ENCODE measurements at regions not wholly inside any gene's neighbourhood (a gene's known extent, or its start where the extent isn't known, plus 50 kb on each side); places are given as distances from the start of the nearest gene placed in this dataset.

- ATAC-seq (ENCODE audit: insufficient read depth, low read depth) (no peak), DNase-seq (no peak)
- Histone ChIP-seq H3K4me2 (ENCODE audit: insufficient read depth, low read length) (no peak overlapping the region), H2AFZ (ENCODE audit: low read depth, low read length) (no peak overlapping the region), H3K4me1 (ENCODE audit: insufficient read depth, low read length) (no peaks in the 10 kb centered on the region), H3K27me3 (ENCODE audit: insufficient read depth, low read length, poor library complexity) (no peaks in the 10 kb centered on the region), H3K9ac (ENCODE audit: low read depth, low read length) (no peak overlapping the region), H3K27ac (ENCODE audit: low read length) (no peak overlapping the region), H4K20me1 (ENCODE audit: insufficient read depth, low read length) (no peaks in the 10 kb centered on the region), H3K79me2 (ENCODE audit: insufficient read depth, low read length) (no peaks in the 10 kb centered on the region), H3K9me3 (ENCODE audit: insufficient read depth, low read length, severe bottlenecking) (no peaks in the 10 kb centered on the region), H3K36me3 (ENCODE audit: insufficient read depth, low read length) (no peaks in the 10 kb centered on the region), H3K4me3 (ENCODE audit: low read depth in 1 of 2, low read length in 2 of 2) (no peak overlapping the region)
- TF ChIP-seq EZH2 (IDR thresholded peaks at IDR 0.05; ENCODE audit: borderline replicate concordance, low read depth, low read length, severe bottlenecking) = no peak
- TF ChIP-seq, protein P1, sequence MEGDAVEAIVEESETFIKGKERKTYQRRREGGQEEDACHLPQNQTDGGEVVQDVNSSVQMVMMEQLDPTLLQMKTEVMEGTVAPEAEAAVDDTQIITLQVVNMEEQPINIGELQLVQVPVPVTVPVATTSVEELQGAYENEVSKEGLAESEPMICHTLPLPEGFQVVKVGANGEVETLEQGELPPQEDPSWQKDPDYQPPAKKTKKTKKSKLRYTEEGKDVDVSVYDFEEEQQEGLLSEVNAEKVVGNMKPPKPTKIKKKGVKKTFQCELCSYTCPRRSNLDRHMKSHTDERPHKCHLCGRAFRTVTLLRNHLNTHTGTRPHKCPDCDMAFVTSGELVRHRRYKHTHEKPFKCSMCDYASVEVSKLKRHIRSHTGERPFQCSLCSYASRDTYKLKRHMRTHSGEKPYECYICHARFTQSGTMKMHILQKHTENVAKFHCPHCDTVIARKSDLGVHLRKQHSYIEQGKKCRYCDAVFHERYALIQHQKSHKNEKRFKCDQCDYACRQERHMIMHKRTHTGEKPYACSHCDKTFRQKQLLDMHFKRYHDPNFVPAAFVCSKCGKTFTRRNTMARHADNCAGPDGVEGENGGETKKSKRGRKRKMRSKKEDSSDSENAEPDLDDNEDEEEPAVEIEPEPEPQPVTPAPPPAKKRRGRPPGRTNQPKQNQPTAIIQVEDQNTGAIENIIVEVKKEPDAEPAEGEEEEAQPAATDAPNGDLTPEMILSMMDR (IDR thresholded peaks at IDR 0.05; ENCODE audit: borderline replicate concordance, extremely low read depth, low read length, poor library complexity, severe bottlenecking) = no peak
Measured at GRCh38 chr6:74631564-74631963, 574.3 kb downstream of the COL12A1 start.

DNA sequence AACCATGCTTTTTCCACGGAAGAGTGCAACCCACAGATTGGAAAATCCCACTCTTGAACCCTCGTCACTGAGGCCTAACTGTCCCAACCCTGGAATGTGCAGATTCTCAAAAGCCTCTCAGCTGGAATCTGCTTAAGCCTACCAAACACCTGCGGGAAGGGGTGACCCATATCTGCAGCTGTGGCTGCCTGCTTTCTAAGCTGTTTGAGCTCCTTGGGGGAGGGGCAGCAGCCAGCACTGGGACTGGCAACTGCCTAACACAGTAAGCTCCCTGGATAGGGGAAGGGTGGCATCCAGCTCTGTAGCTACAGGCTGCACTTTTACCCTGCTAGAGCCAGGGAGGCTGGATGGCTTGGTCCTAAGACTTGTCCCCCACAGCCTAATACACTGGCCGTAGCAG lies 579.6 kb downstream of the COL12A1 start:
- H2AFZ ChIP-seq (ENCODE audit: low read depth, low read length) = no peak overlapping the region
- H3K4me3 ChIP-seq (ENCODE audit: low read depth in 1 of 2, low read length in 2 of 2) = no peak overlapping the region
- DNase-seq = no peak
- no peaks in the 10 kb centered on the region for H3K4me1 ChIP-seq (ENCODE audit: insufficient read depth, low read length)
- peaks cover 6% of the 10 kb centered on the region for H3K9me3 ChIP-seq (ENCODE audit: insufficient read depth, low read length, severe bottlenecking)
- no peak overlapping the region for H3K4me2 ChIP-seq (ENCODE audit: insufficient read depth, low read length)
- H3K9ac ChIP-seq (ENCODE audit: low read depth, low read length) = no peak overlapping the region
- H3K79me2 ChIP-seq (ENCODE audit: insufficient read depth, low read length) = no peaks in the 10 kb centered on the region
- H3K27me3 ChIP-seq (ENCODE audit: insufficient read depth, low read length, poor library complexity) = no peaks in the 10 kb centered on the region
- no peak for ATAC-seq (ENCODE audit: insufficient read depth, low read depth)
- no peak overlapping the region for H3K27ac ChIP-seq (ENCODE audit: low read length)
- no peaks in the 10 kb centered on the region for H3K36me3 ChIP-seq (ENCODE audit: insufficient read depth, low read length)
- TF ChIP-seq, protein P1 (IDR thresholded peaks at IDR 0.05; ENCODE audit: borderline replicate concordance, extremely low read depth, low read length, poor library complexity, severe bottlenecking) = no peak
- no peak for TF ChIP-seq EZH2 (IDR thresholded peaks at IDR 0.05; ENCODE audit: borderline replicate concordance, low read depth, low read length, severe bottlenecking)
- no peaks in the 10 kb centered on the region for H4K20me1 ChIP-seq (ENCODE audit: insufficient read depth, low read length)

GRCh38 chr6:74623027-74623426 lies 582.8 kb downstream of the COL12A1 start:
- H3K27ac ChIP-seq (ENCODE audit: low read length) = no peak overlapping the region

More at GRCh38 chr6:74623027-74623426, 582.8 kb downstream of the COL12A1 start:
- no peak for TF ChIP-seq EZH2 (IDR thresholded peaks at IDR 0.05; ENCODE audit: borderline replicate concordance, low read depth, low read length, severe bottlenecking)
- TF ChIP-seq, protein P1 (IDR thresholded peaks at IDR 0.05; ENCODE audit: borderline replicate concordance, extremely low read depth, low read length, poor library complexity, severe bottlenecking) = no peak
- H3K9me3 ChIP-seq (ENCODE audit: insufficient read depth, low read length, severe bottlenecking) = peaks cover 6% of the 10 kb centered on the region
- DNase-seq (no peak), ATAC-seq (ENCODE audit: insufficient read depth, low read depth) (no peak)
- H3K9ac ChIP-seq (ENCODE audit: low read depth, low read length) = no peak overlapping the region
- no peaks in the 10 kb centered on the region for H4K20me1 ChIP-seq (ENCODE audit: insufficient read depth, low read length)
- H3K4me1 ChIP-seq (ENCODE audit: insufficient read depth, low read length) = no peaks in the 10 kb centered on the region
- H3K36me3 ChIP-seq (ENCODE audit: insufficient read depth, low read length) = no peaks in the 10 kb centered on the region
- no peak overlapping the region for H2AFZ ChIP-seq (ENCODE audit: low read depth, low read length)
- no peaks in the 10 kb centered on the region for H3K27me3 ChIP-seq (ENCODE audit: insufficient read depth, low read length, poor library complexity)
- no peaks in the 10 kb centered on the region for H3K79me2 ChIP-seq (ENCODE audit: insufficient read depth, low read length)
- no peak overlapping the region for H3K4me2 ChIP-seq (ENCODE audit: insufficient read depth, low read length)
- no peak overlapping the region for H3K4me3 ChIP-seq (ENCODE audit: low read depth in 1 of 2, low read length in 2 of 2)
